ENCODE measurements at regions not wholly inside any gene's neighbourhood (a gene's known extent, or its start where the extent isn't known, plus 50 kb on each side); places are given as distances from the start of the nearest gene placed in this dataset.

- TF ChIP-seq POLR2A (IDR thresholded peaks at IDR 0.05; ENCODE audit: low read depth, low read length), result no peak
- TF ChIP-seq POLR2AphosphoS5 (IDR thresholded peaks at IDR 0.05; ENCODE audit: low read depth, low read length), result no peak
- TF ChIP-seq SPI1 (IDR thresholded peaks at IDR 0.05; ENCODE audit: low read depth, low read length), result no peak
- no peak for TF ChIP-seq TAF1 (IDR thresholded peaks at IDR 0.05; ENCODE audit: low read depth, low read length)
Observed at GRCh38 chr6:138667408-138667807, 106.2 kb upstream of the CCDC28A start.
